GM21619 (cell line): ENCODE measurements at regions not wholly inside any gene's neighbourhood (a gene's known extent, or its start where the extent isn't known, plus 50 kb on each side); places are given as distances from the start of the nearest gene placed in this dataset.
"Not testable (repeated sequence)": the region's sequence is repeated elsewhere in the genome, so short reads cannot be mapped to it uniquely, and the experiment has no call there.

Experiments
- ATAC-seq: cut with Tn5 transposase; IDR thresholded peaks from one replicate; pipeline ENCODE4 v1.9.1; 2021; ENCODE audit not compliant: unreplicated experiment

DNA sequence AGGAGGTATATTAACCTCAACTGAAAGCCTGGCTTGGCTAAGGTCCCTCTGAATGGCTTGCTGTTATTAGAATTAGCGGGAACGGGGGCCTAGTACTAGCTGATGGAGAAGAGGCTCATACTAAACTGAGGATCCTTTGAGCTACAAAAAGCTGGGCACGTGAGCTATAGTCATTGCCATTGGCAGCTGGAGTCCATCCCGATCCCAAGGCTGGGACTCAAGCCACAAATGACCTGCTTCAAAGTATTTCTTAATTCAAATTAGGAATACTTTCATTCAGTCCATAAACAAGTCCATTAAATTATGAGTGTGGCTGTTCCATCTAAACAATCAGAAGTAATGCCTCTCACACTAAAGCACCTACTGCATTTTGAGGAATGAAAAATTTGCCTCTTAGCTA is 114.5 kb downstream of the DACT1 start:
- no peak for ATAC-seq

DNA sequence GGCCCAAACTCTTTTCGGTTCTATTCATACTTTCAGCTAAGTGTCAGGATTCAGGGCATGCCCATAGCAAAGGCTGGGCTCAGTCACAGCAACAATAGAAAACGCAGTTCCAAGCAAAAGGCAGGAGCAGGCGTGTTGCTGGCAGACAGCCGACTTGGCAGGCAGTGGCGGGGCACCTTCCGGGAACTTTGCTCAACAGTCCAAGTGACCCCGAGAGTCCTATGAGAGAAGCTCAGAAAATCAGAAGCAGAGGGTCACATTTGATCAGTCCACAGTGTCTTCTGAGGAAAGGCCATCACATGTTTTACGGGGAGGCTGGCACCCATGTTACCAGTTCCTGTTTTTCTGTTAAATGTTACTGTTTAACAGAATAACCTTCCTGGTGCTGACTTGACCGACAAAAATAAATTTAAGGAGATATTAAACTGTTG is 115.0 kb downstream of the DACT1 start:
- no peak for ATAC-seq

DNA sequence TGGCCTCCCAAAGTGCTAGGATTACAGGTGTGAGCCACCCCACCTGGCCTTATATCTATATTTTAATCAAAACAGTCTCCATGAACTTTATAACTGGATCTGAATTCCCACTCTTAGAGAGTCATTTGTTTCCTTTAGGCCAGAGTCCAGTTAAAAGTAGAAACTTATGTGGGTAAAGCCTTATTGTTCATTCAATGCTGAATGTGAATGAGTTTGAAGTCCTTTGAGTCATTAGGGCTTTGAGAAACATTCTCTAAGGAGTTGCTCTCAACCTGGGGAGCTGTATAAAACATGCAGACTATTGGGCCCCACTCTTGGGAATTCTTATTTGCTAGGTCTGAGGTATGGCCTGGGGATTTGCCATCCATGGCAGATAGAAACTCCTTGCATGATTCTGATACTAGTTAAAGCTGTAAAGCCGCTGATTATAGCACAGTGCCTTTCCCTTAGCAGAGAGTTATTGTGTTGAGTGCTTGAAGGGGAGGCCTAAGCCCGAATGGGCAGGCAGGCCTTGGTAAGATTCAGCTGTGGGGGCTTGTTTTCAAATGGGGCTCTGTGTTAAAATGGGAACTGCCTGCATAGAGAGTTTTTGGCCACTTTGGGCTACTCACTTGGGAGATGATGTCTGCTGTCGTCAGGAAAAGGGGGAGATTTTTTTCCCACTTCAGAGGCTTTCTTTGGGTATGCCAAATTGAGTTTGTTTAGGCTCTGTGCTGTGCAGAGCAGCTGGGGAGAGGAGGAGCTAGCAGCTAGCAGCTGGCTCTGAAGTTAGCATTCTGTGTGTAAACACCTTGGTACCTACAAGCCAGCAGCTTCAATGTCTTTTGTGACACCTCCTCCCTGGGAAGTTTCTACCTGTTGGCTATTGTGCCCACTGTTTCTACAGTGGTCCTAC is 117.5 kb downstream of the DACT1 start:
- no peak for ATAC-seq

DNA sequence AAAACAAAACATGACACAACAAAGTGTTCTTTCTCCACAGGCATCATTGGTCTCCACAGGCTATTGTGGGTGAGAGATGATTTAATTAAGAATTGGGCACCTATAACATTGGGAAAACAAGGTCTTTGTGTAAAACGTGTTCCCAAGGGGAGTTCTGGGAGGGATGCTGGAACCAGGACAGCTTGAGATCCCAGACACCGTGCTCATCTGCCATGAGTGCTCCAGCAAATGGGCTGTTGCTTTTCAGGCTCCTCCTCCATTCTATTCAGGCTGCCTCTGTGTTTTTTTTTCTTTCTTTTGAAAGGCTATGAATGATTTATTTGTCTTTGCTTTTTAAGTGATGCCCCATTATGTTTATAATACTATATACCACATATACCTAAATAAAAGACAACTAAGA is 122.4 kb downstream of the DACT1 start:
- ATAC-seq, result no peak

DNA sequence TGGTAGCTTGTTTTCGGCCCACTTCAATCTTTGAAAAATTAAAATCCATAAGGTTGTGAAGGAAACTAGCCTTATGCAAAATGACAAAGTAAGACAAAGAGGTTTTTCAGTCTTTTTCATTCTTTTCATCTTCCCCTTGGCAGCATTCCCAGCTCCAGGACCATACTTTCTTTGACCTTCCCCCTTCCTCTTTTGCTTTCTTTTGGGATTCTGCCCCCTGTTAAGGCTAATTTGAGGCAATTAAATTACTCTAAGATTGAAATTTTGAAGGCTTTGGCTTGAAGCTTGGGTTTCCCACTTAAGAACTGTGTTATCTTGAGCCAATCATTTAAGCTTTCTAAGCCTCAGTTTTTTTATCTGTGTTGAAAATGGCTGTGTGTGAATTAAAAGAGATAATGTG is 124.9 kb downstream of the DACT1 start:
- no peak for ATAC-seq

DNA sequence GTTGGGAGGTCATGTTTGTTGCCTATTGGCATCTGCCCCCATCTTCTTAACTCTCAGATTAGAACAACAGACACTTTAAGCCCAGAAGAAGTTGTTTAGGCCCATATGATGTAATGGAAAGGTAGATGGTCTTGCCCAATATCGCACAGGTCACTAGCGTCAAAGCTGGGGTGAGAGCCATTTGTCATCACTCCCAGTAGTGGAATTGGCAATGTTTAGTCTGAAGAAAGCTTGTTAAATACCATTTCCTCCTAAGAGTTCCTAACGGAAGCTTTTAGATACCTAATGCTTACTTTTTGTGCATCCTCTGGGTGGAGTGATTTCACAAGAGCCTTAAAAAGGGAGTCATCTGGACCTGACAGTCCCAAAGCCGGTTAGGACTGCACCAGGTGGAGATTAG is 125.4 kb downstream of the DACT1 start:
- ATAC-seq, result no peak

DNA sequence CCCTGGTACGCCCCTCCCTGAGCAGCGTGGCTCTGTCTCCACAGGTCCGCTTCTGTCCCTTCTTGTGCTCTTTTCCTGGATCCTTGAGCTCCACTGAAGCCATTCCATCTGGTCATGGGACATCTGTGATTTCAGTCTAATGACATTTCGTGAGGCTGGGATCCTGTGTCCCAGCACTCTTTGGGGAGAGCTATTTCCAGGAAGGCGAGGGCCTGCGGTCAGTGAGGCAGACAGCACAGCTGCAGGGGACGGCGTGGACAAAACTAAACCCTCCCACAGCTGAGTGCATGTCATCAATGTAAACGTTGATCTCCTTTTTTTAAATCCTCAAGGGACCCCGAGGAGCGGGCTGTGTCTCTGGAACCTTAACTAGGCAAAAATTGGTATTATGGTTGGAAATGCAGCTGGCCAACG is 127.7 kb downstream of the DACT1 start:
- ATAC-seq, result no peak

DNA sequence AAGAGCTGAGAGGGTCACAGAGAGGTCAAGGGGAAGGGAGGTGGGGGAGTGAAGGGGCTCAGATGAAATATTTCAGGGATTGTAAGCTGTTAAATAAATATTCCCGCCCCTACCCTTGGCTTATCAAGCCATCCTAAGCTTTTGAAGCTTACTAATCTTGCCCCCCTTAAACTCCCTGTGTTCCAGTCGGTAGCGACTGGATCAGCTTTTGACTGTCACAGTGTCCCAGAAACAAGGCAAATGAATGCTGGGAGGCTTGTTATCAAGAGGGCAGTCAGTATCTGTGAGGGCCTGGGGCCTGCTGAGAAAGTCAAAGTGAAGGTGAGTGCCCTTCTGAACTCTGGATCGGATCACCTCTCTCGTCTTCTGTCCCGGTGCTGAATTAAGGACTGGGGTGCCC is 128.1 kb downstream of the DACT1 start:
- no peak for ATAC-seq

DNA sequence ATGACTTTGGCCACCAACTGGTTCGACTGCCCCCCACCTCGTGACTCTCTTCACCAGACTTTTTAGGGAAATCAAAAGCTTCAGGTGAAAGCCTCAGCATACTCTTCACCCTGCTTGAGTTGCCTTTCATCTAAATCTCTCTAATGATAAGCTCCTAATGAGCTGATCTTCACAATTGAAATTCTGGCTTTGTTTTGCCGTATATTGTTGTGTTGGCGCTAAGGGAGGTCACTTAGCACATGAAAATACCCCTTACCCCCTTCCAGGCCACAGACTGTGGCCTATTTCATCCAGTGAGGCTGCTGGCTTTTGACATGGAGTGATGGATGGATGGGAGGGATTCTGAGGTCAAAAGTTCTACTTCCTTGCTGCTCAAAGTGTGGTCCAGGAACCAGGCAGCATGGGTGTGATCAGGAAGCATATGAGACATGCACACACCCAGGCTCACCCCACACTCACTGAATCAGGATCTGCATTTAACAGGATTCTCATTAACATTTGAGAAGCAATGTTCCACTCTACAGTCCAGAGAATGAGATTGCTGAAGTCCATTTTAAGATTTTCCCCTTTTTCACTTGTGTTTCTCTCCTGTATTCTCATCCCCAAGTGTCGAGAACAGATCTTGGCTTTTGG is 131.4 kb downstream of the DACT1 start:
- ATAC-seq, result no peak

DNA sequence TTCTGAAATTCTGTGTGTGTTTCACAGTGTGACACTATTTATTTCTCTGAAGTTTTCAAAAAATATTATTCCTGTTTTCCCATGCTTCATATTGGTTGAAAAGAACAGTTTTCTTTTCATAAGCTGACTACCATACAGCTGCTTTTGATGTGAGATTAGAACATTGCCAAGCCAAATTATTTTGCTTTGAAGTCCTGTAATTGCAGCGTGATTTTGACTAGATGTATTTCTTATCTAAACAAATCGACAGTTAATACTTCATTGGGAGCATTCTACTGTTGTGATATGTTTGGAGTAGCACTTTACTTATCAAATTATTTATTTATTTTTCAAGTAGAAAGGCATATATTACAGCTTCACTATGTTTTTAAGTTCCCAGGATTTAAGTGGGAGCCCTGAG is 132.0 kb downstream of the DACT1 start:
- no peak for ATAC-seq

DNA sequence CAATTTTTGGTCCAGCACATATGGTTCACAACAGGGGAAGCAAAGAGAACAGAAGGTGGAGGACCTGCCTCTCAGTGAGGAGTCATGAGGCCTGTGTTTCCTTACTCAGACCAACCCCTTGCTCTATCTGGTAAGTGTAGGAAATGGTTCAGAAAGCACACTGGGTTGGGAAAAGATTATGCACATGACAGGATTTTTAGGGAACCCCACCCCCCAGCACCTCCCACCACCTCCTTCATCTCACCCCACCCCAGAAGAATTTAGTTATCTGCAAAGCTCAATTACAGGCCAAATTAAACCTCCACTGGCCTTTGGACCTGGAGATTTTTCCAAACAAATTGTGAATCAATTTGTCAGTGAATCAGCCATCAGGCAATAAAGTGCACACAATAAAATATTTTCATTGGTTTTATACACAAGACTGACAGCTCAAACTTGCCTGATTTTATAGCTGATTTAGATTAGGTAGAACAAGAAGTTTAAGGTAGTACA is 132.8 kb downstream of the DACT1 start:
- no peak for ATAC-seq

DNA sequence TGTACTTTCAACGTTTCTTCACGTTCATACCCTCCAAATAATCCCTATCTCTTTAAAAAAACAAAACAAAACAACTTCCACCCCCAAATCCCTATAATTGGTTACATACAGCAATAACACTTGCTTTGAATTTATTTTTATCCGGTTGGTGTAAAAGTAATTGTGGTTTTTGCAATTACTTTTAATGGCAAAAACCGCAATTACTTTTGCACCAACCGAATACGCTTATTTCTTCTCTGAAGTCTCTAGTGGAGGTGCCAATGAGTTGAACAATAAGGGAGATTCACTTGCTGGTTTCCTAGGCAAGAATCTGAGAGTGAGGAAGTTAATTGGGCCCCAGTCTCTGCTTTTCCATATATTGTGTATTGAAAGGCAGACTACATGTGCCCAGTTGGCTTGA is 133.3 kb downstream of the DACT1 start:
- ATAC-seq, result no peak

DNA sequence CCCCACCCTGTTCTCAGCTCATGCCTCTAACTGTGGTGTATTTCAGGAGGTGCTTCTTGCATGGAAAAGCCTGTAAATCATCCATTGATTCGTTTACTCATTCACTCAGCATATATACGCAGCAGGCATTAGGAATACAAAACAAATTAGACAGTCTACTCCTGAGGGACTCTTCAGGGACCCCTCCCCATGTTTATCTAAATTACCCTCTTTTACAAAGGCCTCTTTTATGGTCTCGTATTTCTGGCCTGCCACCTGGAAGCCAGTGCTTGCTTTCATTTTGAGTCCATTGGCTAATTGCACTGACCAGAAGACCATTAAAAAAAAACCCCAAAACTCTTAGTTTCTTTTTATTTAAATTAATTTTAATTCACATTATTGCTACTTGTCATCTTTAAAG is 134.4 kb downstream of the DACT1 start:
- ATAC-seq, result no peak

DNA sequence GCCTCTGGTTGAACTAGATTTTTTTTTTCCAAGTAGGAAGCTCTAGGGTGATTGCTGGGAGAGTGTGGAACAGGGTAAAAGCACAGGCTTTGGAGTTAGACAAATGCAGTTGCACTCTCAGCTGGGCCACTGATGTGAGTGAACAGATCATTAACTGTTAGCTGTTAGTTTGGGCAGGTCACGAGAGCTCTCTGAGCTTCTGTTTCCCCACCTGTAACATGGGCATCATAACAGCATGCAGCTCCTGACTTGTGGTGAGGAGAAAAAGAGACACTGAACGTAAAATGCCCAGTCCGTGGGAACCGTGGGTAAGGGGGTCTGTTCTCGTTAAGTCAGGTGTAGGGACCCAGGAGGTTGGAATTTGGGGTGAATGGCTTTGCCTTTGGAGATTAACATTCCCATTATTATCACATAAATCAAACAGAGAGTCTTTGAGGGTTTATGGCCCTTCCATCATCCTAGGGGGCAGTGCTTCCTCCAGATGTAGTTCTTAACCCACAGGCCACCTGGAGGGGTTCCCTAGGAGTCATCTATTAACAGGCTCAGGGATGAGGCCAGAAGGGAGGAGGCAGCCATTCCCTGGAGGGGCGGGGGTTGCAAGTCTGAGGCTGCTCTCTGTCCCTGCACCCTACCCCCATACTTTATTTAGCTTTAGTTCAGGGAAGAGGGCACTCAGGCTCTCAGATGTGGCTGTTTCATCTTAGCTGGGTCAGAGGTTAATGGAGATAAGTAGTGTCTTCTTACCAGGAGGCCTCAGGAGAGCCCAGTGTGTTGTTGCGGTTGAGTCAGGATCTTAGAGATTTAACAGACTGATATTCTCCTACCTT is 135.2 kb downstream of the DACT1 start:
- ATAC-seq, result no peak

DNA sequence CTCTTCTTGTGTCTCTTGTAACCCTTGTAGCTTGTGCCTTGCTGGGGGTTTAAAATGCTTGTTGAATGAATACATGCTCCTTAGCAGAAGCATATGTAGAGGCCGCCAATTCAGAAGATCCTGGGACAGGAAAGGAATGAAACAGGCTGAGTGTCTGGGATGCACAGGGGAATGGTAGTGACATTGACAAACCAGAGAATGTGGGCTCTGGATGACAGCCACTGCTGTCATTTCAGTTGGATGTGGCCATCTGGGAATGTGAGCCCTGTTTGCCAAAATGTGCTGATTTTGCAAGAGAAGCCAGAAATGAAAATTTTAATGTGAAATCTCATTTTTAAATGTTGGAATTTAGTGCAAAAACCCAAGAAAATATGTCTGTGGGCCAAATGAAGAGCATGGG is 136.8 kb downstream of the DACT1 start:
- no peak for ATAC-seq

DNA sequence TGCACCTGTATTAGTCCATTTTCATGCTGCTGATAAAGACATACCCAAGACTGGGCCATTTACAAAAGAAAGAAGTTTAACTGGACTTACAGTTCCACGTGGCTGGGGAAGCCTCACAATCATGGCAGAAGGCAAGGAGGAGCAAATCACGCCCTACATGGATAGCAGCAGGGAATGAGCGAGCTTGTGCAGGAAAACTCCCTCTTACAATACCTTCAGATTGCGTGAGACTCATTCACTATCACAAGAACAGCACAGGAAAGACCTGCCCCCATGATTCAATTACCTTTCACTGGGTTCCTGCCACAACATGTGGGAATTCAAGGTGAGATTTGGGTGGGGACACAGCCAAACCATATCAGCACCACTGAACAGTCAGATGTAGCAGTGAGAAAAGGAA is 137.4 kb downstream of the DACT1 start:
- not testable (repeated sequence) for ATAC-seq

DNA sequence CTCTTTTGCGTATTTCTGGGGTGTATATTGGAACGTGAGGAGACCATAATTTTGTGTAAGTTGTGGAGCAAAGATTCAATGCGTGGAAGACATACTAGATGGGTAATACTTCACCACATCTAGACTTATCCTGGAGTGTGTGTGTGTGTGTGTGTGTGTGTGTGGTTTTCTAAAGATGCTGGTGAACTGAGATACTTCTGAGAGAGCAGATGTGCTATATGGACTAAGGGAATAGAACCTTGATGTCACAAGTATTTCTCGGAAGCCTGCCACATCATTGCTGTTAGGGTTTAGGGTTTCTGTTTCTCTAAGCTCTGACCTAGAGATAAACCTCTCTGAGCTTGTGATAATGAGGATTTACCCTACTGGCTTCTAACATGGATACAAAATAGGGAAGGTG is 138.8 kb downstream of the DACT1 start:
- ATAC-seq, result no peak

DNA sequence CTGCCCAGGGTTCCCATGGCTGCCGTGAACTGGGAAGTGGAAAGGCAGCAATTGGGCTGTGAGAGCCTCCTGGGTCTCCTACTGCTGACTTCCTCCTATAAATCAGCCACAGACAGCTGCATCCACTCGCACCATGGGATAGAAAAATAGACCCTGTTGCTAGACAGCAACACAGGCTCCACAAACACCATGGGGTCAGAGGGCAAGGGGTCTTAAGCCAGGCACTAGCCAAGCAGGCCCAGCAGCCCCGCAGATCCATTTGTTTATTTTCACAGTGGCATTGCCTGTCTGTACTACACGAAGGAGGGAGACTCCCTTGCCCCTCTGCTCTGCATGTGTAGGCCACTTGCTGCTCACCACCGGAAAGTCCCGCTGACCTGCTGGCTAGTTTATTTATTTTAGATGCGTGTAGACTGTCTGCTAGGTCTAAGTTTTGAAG is 139.8 kb downstream of the DACT1 start:
- ATAC-seq, result no peak

DNA sequence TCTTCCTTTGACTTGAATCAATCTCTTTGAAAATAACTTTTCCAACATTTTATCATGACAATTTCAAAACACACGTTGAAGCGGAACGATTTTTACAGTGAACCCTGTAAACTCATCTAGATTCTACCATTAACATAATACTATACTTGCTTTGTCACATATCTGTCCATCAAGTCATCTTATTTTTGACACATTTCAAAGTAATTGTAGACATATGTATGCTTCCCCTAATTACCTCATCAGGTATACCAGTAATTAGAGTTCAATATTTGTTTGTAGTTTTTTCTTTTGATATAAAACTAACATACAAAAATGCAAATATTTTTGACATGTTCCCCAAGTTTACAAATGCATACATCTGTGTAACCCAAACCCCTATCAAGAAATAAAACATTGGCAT is 140.4 kb downstream of the DACT1 start:
- no peak for ATAC-seq

DNA sequence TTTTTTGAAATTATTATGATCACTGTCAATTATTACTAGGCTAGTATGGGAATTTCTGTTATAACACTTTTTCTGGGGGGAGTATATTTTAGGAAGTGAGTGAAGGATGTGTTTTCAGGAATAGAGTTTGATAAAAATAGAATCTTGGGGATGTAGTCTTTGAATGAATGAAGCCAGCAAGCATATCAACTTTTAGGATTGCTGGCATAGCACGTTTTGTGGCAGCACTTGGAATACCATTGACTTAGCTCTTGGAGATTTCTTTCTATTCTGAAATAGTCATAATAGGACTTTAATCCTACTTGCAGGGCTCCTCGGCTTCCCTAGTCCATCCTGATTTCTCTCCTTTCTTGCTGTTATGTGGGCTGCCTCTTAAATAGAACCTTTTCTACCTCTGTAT is 141.6 kb downstream of the DACT1 start:
- no peak for ATAC-seq

DNA sequence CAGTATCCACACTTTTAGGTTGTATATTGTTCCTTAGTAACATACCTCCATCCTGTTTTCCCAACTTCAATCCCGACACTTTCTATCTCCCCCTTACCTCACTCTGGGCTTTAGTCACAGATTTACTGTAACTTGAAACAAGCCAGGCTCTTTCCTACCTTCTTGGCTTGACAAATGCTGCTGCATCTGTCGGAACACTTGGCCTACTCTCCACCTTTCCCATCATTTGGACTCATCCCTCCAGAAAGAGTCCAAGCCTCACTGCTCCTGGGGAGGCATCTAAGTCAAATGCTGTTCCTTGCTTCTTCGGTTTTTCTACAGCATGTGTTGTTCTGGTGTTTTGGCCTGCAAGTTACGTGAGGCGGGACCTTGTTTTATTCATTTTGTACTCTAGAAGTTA is 142.4 kb downstream of the DACT1 start:
- no peak for ATAC-seq

DNA sequence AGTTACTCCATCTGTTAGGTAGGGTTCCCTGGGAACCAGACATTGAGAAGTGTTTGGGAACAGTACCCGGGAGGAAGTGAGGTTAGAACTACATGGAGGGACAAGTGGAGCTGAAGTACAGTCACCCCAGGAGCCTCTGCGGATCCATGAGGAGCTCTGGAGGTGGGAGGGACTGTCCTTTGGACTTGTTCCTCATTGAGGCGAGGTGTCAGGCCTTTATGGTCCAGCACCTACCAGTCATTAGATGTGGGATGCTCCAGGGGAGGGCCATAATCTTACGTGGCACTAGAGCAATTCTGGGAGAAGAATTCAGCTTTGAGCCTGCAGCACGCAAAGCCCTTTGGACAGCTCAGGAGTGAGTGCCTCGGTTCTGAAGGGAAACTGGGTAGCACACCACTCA is 142.8 kb downstream of the DACT1 start:
- ATAC-seq, result no peak
